HepG2 (cell line): ENCODE measurements at regions not wholly inside any gene's neighbourhood (a gene's known extent, or its start where the extent isn't known, plus 50 kb on each side); places are given as distances from the start of the nearest gene placed in this dataset.

Source experiments
- ATAC-seq: fragments of 200-7000 bp; cut with Tn5 transposase; 3 replicates; pipeline ENCODE4 v1.9.1; 2020; ENCODE audit warnings: mild to moderate bottlenecking, moderate library complexity
- BruUV-seq: library from RNA; stranded (reverse); fragments of 400-500 nt; replicated peaks from 2 replicates; lab custom pipeline; 2021; lab: Mats Ljungman, UMichigan
- CTCF ChIA-PET: fragments of 300-600 bp; formaldehyde crosslinking; extraction: SDS; loops from one replicate; lab custom pipeline; 2021; ENCODE audit warnings: low total read pairs, inconsistent platforms, low intra/inter-chr PET ratio; lab: Yijun Ruan, JAX
- POLR2A ChIA-PET: fragments of 350-600 bp; sonication (Branson Sonifier 250); formaldehyde crosslinking; loops from one replicate; lab custom pipeline; 2020; ENCODE audit warnings: antibody characterized with exemption, inconsistent platforms; lab: Yijun Ruan, JAX
- DNase-seq: peaks from one replicate; pipeline ENCODE4 v3.0.0-alpha.2; 2015; ENCODE audit warnings: low spot score
- FAIRE-seq: peaks from 3 replicates; lab custom pipeline; 2011; peaks lifted over from hg19 to GRCh38; lab: Jason Lieb, UNC
- H2AFZ ChIP-seq: one replicate; pipeline ENCODE4 v1.6.1; 2011; ENCODE audit warnings: low read length, inconsistent platforms
- H3K27ac ChIP-seq: fragments of 300-600 bp; 3 replicates; pipeline ENCODE4 v1.8.0; 2011; ENCODE audit warnings: mixed run types, mild to moderate bottlenecking, mixed read lengths, low read length, inconsistent platforms; ENCODE audit not compliant: insufficient read depth; ENCODE audit errors: extremely low read length
- H3K27me3 ChIP-seq, 2 experiments: fragments of 200-600 bp in 1 of 2; 2 replicates in 1 of 2; 3 replicates in 1 of 2; pipeline versions ENCODE4 v1.6.0 to v1.8.0; 2011; ENCODE audit warnings: low read length in 2 of 2, mild to moderate bottlenecking in 2 of 2, moderate library complexity in 2 of 2, inconsistent platforms in 1 of 2; ENCODE audit not compliant: insufficient read depth in 2 of 2, control insufficient read depth in 1 of 2
- H3K36me3 ChIP-seq, 2 experiments: fragments of 200-600 bp in 1 of 2; replicated peaks in 1 of 2; 2 replicates in 1 of 2; 3 replicates in 1 of 2; pipeline versions ENCODE4 v1.5.1 to v1.8.0; 2011; ENCODE audit warnings: low read length in 2 of 2, inconsistent platforms in 1 of 2; ENCODE audit not compliant: insufficient read depth in 2 of 2, control insufficient read depth in 1 of 2
- H3K4me1 ChIP-seq: 2 replicates; pipeline ENCODE4 v1.5.1; 2012; ENCODE audit warnings: low read length, inconsistent platforms; ENCODE audit not compliant: insufficient read depth
- H3K4me2 ChIP-seq: 2 replicates; pipeline ENCODE4 v1.6.0; 2011; ENCODE audit warnings: low read depth, low read length, inconsistent platforms
- H3K4me3 ChIP-seq, 3 experiments: fragments of 200-600 bp in 1 of 3; sonication (generic), shearing (Covaris generic) in 1 of 3; replicated peaks in 1 of 3; 2 replicates each; pipeline ENCODE4 v1.5.1; 2011 to 2016; ENCODE audit warnings: low read length in 3 of 3, inconsistent platforms in 2 of 3, low read depth in 2 of 3, mild to moderate bottlenecking in 2 of 3, control low read depth in 1 of 3, mixed read lengths in 1 of 3; ENCODE audit not compliant: insufficient read depth in 1 of 3
- H3K79me2 ChIP-seq: one replicate; pipeline ENCODE4 v1.6.1; 2011; ENCODE audit warnings: low read length, inconsistent platforms; ENCODE audit not compliant: insufficient read depth
- H3K9ac ChIP-seq: 2 replicates; pipeline ENCODE4 v1.6.0; 2011; ENCODE audit warnings: mild to moderate bottlenecking, low read depth, low read length, inconsistent platforms; ENCODE audit not compliant: insufficient read depth
- H3K9me3 ChIP-seq: 2 replicates; pipeline ENCODE4 v1.5.1; 2012; ENCODE audit warnings: mild to moderate bottlenecking, low read length
- H4K20me1 ChIP-seq: 2 replicates; pipeline ENCODE4 v1.6.0; 2011; ENCODE audit warnings: inconsistent platforms, mild to moderate bottlenecking, low read length, moderate library complexity; ENCODE audit not compliant: insufficient read depth
- AFF4 ChIP-seq: sonication (generic); formaldehyde crosslinking; IDR thresholded peaks from 2 replicates; pipeline ENCODE4 v1.4.0; 2020; ENCODE audit warnings: missing genetic modification reagents
- ARNT2 ChIP-seq: sonication (generic); formaldehyde crosslinking; IDR thresholded peaks from 2 replicates; pipeline ENCODE4 v1.8.0; 2022; ENCODE audit warnings: mild to moderate bottlenecking, low read depth, missing genetic modification reagents, moderate library complexity
- ATAD3A ChIP-seq: sonication (generic); formaldehyde crosslinking; IDR thresholded peaks from 2 replicates; pipeline ENCODE4 v1.4.0; 2020; ENCODE audit warnings: missing genetic modification reagents
- ELF1 ChIP-seq: sonication (generic); formaldehyde crosslinking; IDR thresholded peaks from 2 replicates; pipeline ENCODE4 v1.4.0; 2020; ENCODE audit warnings: missing genetic modification reagents
- HNRNPL ChIP-seq: fragments of 200-400 bp; formaldehyde crosslinking; IDR thresholded peaks from 2 replicates; pipeline ENCODE4 v1.6.1; 2017; ENCODE audit warnings: mild to moderate bottlenecking, low read depth, low read length
- HOXD1 ChIP-seq: sonication (generic); formaldehyde crosslinking; IDR thresholded peaks from 2 replicates; pipeline ENCODE4 v1.5.0; 2020; ENCODE audit warnings: missing genetic modification reagents
- KAT7 ChIP-seq: IDR thresholded peaks from 2 replicates; pipeline ENCODE4 v1.6.1; 2018; ENCODE audit warnings: borderline replicate concordance, missing compliant biosample characterization
- NFE2 ChIP-seq: sonication (generic); formaldehyde crosslinking; IDR thresholded peaks from 2 replicates; pipeline ENCODE4 v1.4.0; 2020; ENCODE audit warnings: missing genetic modification reagents
- RNF2 ChIP-seq: fragments of 450-650 bp; conservative IDR thresholded peaks from 2 replicates; pipeline ENCODE4 v1.6.1; 2016; ENCODE audit warnings: low read depth
- THAP7 ChIP-seq: sonication (generic); formaldehyde crosslinking; IDR thresholded peaks from 2 replicates; pipeline ENCODE4 v1.8.1; 2023; ENCODE audit warnings: mild to moderate bottlenecking, missing genetic modification reagents
- ZFYVE20 ChIP-seq: sonication (generic); formaldehyde crosslinking; IDR thresholded peaks from 2 replicates; pipeline ENCODE4 v1.8.0; 2023; ENCODE audit warnings: low read depth, mild to moderate bottlenecking, moderate library complexity, missing genetic modification reagents, borderline replicate concordance
- ZNF576 ChIP-seq: sonication (generic); formaldehyde crosslinking; IDR thresholded peaks from 2 replicates; pipeline ENCODE4 v1.4.0; 2020; ENCODE audit warnings: mild to moderate bottlenecking, missing genetic modification reagents
- ZNF598 ChIP-seq: sonication (generic); formaldehyde crosslinking; IDR thresholded peaks from 2 replicates; pipeline ENCODE4 v1.5.1; 2020; ENCODE audit warnings: mild to moderate bottlenecking, missing genetic modification reagents, borderline replicate concordance
- WGBS: methylation state at CpG from one replicate; pipeline ENCODE4 v1.1.6; 2017; ENCODE audit warnings: low lambda C conversion rate; 5-methylcytosine and 5-hydroxymethylcytosine counted together
- in situ Hi-C: cut with HindIII; loops from 2 replicates; pipeline ENCODE4 v1.10.0; 2017; ENCODE audit warnings: low pct_unique_long_range_greater_than_20kb; ENCODE audit not compliant: extremely low pct_ligation_motif_present
- intact Hi-C: fragments of 100-400 bp; cut with micrococcal nuclease; formaldehyde crosslinking; loops from one replicate; pipeline ENCODE4 v1.10.0; 2022; ENCODE audit not compliant: unreplicated experiment

DNA sequence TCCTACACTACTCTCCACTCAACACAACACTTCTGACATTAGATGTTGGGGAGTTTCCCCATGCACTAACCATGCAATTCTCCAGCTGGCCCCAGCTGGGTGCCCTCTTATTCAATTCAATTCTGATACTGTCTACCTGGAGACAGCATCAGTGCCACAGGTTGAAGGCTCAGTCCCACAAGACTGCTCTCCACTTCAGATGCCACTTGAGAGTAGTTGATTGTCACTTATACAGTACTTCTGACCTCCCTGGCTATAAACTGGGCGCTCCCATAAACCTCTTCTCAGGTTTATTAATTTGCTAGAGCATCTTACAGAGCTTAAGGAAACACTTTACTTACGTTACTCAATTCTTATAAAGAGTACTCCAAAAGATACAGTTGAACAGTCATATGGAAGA is 442.3 kb downstream of the LRRIQ3 start:
- in situ Hi-C loops = no loop called here
- H3K9me3 ChIP-seq = peaks cover 76% of the 10 kb centered on the region
- CTCF ChIA-PET = no interaction called here
- BruUV-seq = no TSS peak
- no peak overlapping the region for H3K4me2 ChIP-seq
- DNase-seq (no peak), FAIRE-seq (no peak), ATAC-seq (no peak)
- no peak overlapping the region for H3K27ac ChIP-seq
- H3K9ac ChIP-seq = no peak overlapping the region
- intact Hi-C loops = no loop called here
- POLR2A ChIA-PET = no interaction called here
- H2AFZ ChIP-seq = no peak overlapping the region
- no peak overlapping the region for H3K4me3 ChIP-seq
- 4% methylated on average over 2 of the region's 2 CpGs for WGBS
- H3K36me3 ChIP-seq = no peaks in the 10 kb centered on the region
- no peaks in the 10 kb centered on the region for H3K27me3 ChIP-seq
- no peaks in the 10 kb centered on the region for H3K79me2 ChIP-seq
- H3K4me1 ChIP-seq = no peaks in the 10 kb centered on the region
- H4K20me1 ChIP-seq = no peaks in the 10 kb centered on the region
- TF ChIP-seq ZNF576 (CRISPR knock-in tag) = no peak
- no peak for TF ChIP-seq ELF1 (CRISPR knock-in tag)
- no peak for TF ChIP-seq ZNF598
- no peak for TF ChIP-seq ATAD3A (CRISPR knock-in tag)
- TF ChIP-seq AFF4 (CRISPR knock-in tag) = no peak
- TF ChIP-seq HNRNPL = no peak
- no peak for TF ChIP-seq THAP7
- no peak for TF ChIP-seq KAT7
- TF ChIP-seq HOXD1 (CRISPR knock-in tag) = no peak
- TF ChIP-seq NFE2 = no peak
- TF ChIP-seq ARNT2 (CRISPR knock-in tag) = no peak
- TF ChIP-seq RNF2 = no peak
- no peak for TF ChIP-seq ZFYVE20 (CRISPR knock-in tag)
